Uterus (tissue), 3 donors: ENCODE measurements at regions not wholly inside any gene's neighbourhood (a gene's known extent, or its start where the extent isn't known, plus 50 kb on each side); places are given as distances from the start of the nearest gene placed in this dataset.
"Not testable (repeated sequence)": the region's sequence is repeated elsewhere in the genome, so short reads cannot be mapped to it uniquely, and the experiment has no call there.

ENCODE experiments used
- DNase-seq, 2 donors: peaks; one replicate each; pipeline ENCODE4 v3.0.0-alpha.2; 2019 to 2020
- H3K27ac ChIP-seq, 2 donors: fragments of 200-600 bp; sonication (generic); 1 replicate in 1 of 2; 2 replicates in 1 of 2; pipeline ENCODE4 v1.5.1; 2016 to 2018
- H3K27me3 ChIP-seq, 2 donors: fragments of 200-600 bp; sonication (generic); one replicate each; pipeline ENCODE4 v1.5.1; 2018 to 2019; ENCODE audit warnings: control low read depth in 1 of 2
- H3K36me3 ChIP-seq, 2 donors: fragments of 200-600 bp; sonication (generic); one replicate each; pipeline ENCODE4 v1.5.1; 2019; ENCODE audit warnings: control low read depth in 1 of 2
- H3K4me1 ChIP-seq, 2 donors: fragments of 200-600 bp; sonication (generic); one replicate each; pipeline ENCODE4 v1.5.1; 2018 to 2019; ENCODE audit warnings: control low read depth in 1 of 2
- H3K4me3 ChIP-seq, 2 donors: fragments of 200-600 bp; sonication (generic); 1 replicate in 1 of 2; 2 replicates in 1 of 2; pipeline ENCODE4 v1.5.1; 2018 to 2019; ENCODE audit warnings: mild to moderate bottlenecking in 1 of 2
- H3K9me3 ChIP-seq, 2 donors: fragments of 200-600 bp; sonication (generic); one replicate each; pipeline ENCODE4 v1.5.1; 2019; ENCODE audit warnings: control low read depth in 1 of 2
- POLR2A ChIP-seq, 2 donors: fragments of 450-650 bp; IDR thresholded peaks; one replicate each; pipeline ENCODE4 v1.6.1; 2016; ENCODE audit warnings: antibody characterized with exemption in 2 of 2, mild to moderate bottlenecking in 1 of 2, moderate library complexity in 1 of 2
- intact Hi-C: fragments of 100-400 bp; cut with DNase I; formaldehyde crosslinking; loops from one replicate; pipeline ENCODE4 v1.15.1; 2023; ENCODE audit warnings: low total_unique reads
- TF ChIP-seq, protein P1 (sequence below), 4 experiments: fragments of 200-600 bp in 2 of 4; fragments of 450-650 bp in 2 of 4; sonication (generic) in 2 of 4; IDR thresholded peaks; one replicate each; pipeline ENCODE4 v1.5.1; 2016 to 2019; ENCODE audit warnings: antibody characterized with exemption in 4 of 4, mild to moderate bottlenecking in 2 of 4, moderate library complexity in 1 of 4
- donor health status: DM: yes; HTN: yes; CAD: no.

- Histone ChIP-seq H3K27ac (no peak overlapping the region), H3K27me3 (no peaks in the 10 kb centered on the region), H3K9me3 (no peaks in the 10 kb centered on the region), H3K36me3 (no peaks in the 10 kb centered on the region), H3K4me1 (no peaks in the 10 kb centered on the region), H3K4me3 (no peak overlapping the region)
- DNase-seq, result no peak
- no peak for TF ChIP-seq POLR2A (IDR thresholded peaks at IDR 0.05)
- intact Hi-C loops, result no loop called here
These were observed 199.5 kb upstream of the GRM3 start for GRCh38 chr7:86444245-86444644.

DNA sequence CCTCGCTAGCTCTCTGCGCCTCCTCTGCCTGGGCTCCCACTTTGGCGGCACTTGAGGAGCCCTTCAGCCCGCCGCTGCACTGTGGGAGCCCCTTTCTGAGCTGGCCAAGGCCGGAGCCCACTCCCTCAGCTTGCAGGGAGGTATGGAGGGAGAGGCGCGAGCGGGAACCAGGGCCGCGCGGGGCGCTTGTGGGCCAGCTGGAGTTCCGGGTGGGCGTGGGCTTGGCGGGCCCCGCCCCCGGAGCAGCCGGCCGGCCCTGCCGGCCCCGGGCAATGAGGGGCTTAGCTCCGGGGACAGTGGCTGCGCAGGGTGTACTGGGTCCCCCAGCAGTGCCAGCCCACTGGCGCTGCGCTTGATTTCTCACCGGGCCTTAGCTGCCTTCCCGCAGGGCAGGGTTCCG, 203.3 kb upstream of the GRM3 start:
- intact Hi-C loops, DNase-seq, H3K27me3 ChIP-seq, H3K4me3 ChIP-seq, H3K9me3 ChIP-seq, H3K27ac ChIP-seq, H3K36me3 ChIP-seq, H3K4me1 ChIP-seq: not testable (repeated sequence)

DNA sequence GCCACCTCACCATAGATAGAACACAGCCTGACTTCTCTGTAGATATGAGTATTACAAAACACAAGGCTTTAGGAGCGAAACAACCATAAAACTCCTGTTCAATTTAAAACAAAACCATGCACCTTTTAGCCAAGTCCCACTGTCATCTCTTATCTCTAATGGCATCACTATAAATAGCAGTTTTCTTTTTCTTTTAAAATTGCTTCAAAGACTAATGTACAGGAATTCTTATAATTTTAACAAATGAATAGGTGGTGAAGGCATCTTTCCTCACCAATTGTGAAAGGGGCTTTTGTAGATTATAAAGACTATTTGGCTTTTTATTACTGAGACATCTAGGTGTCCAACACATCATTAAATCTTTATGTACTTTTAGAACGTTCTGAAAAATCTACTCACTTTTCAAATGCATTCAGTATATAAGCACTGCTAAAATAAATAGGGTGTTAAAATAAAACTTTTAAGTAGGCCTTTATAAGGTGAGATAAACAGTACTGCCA, 205.7 kb upstream of the GRM3 start:
- TF ChIP-seq, protein P1, sequence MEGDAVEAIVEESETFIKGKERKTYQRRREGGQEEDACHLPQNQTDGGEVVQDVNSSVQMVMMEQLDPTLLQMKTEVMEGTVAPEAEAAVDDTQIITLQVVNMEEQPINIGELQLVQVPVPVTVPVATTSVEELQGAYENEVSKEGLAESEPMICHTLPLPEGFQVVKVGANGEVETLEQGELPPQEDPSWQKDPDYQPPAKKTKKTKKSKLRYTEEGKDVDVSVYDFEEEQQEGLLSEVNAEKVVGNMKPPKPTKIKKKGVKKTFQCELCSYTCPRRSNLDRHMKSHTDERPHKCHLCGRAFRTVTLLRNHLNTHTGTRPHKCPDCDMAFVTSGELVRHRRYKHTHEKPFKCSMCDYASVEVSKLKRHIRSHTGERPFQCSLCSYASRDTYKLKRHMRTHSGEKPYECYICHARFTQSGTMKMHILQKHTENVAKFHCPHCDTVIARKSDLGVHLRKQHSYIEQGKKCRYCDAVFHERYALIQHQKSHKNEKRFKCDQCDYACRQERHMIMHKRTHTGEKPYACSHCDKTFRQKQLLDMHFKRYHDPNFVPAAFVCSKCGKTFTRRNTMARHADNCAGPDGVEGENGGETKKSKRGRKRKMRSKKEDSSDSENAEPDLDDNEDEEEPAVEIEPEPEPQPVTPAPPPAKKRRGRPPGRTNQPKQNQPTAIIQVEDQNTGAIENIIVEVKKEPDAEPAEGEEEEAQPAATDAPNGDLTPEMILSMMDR (IDR thresholded peaks at IDR 0.05), result no peak
- intact Hi-C loops, result no loop called here
- no peaks in the 10 kb centered on the region for H3K9me3 ChIP-seq
- H3K27me3 ChIP-seq, result no peaks in the 10 kb centered on the region
- H3K27ac ChIP-seq, result no peak overlapping the region
- H3K4me1 ChIP-seq, result no peaks in the 10 kb centered on the region
- H3K36me3 ChIP-seq, result no peaks in the 10 kb centered on the region
- no peak overlapping the region for H3K4me3 ChIP-seq
- no peak for DNase-seq

- no peaks in the 10 kb centered on the region for H3K27me3 ChIP-seq
- intact Hi-C loops, result no loop called here
- no peak overlapping the region for H3K4me3 ChIP-seq
- H3K9me3 ChIP-seq, result no peaks in the 10 kb centered on the region
- H3K36me3 ChIP-seq, result no peaks in the 10 kb centered on the region
- no peaks in the 10 kb centered on the region for H3K4me1 ChIP-seq
- TF ChIP-seq, protein P1 (IDR thresholded peaks at IDR 0.05), result no peak
- TF ChIP-seq POLR2A (IDR thresholded peaks at IDR 0.05), result no peak
- no peak overlapping the region for H3K27ac ChIP-seq
- no peak for DNase-seq
These were observed 211.9 kb upstream of the GRM3 start for GRCh38 chr7:86431761-86432160.

DNA sequence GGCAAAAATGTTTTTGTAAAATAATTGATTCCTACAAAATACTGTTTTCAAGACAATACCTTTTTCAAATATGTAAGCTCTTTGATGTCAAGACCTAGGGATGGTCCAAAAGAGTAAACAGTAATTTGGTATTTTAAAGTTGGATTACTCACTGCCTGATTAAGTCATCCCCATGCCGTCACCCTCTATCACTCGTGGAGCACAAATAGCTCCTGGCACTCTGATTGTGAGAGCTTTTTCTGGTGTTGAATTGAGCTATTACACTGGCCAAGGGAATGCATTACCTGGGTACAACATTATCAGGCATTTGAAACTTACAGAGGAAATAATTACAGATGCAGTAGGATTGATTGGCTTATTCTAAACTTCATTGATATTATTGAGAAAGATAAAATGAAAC, 231.9 kb upstream of the GRM3 start:
- intact Hi-C loops, result no loop called here
- peaks cover 0 to 4% of the 10 kb centered on the region in 2 donors for H3K27me3 ChIP-seq
- TF ChIP-seq, protein P1 (IDR thresholded peaks at IDR 0.05), result no peak
- no peak for TF ChIP-seq POLR2A (IDR thresholded peaks at IDR 0.05)
- H3K9me3 ChIP-seq, result no peaks in the 10 kb centered on the region
- DNase-seq, result no peak
- H3K36me3 ChIP-seq, result no peaks in the 10 kb centered on the region
- H3K4me1 ChIP-seq, result no peaks in the 10 kb centered on the region
- H3K27ac ChIP-seq, result no peak overlapping the region
- H3K4me3 ChIP-seq, result no peak overlapping the region

DNA sequence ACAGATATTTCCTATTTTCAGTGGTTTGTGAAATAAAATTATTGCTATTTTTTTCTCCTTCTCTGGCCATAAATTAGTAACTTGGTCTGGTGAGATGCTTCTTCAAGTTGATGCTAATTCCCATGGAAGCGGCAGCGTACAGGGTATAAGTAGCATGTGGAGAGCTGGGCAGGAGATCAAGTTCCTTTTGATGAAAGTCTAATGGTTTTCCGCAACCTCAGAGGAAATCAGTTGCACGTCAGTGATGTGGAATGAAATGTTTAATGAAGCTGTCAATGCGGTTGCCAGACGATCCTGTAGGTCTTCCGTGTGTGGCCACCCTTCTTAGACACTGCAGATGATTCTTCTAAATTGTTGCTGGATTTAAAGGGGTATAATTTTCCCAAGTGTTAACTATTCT, 236.4 kb upstream of the GRM3 start:
- TF ChIP-seq POLR2A (IDR thresholded peaks at IDR 0.05), result no peak
- TF ChIP-seq, protein P1 (IDR thresholded peaks at IDR 0.05), result no peak
- Histone ChIP-seq H3K9me3 (no peaks in the 10 kb centered on the region), H3K27ac (no peak overlapping the region), H3K4me3 (no peak overlapping the region), H3K27me3 (peaks cover 0 to 4% of the 10 kb centered on the region in 2 donors), H3K36me3 (no peaks in the 10 kb centered on the region), H3K4me1 (no peaks in the 10 kb centered on the region)
- intact Hi-C loops, result no loop called here
- DNase-seq, result no peak
